C4-2B (cell line): ENCODE measurements at regions not wholly inside any gene's neighbourhood (a gene's known extent, or its start where the extent isn't known, plus 50 kb on each side); places are given as distances from the start of the nearest gene placed in this dataset.
"Not testable (repeated sequence)": the region's sequence is repeated elsewhere in the genome, so short reads cannot be mapped to it uniquely, and the experiment has no call there.

ENCODE experiments used
- ZFX ChIP-seq: fragments of 450-650 bp; IDR thresholded peaks from 2 replicates; pipeline ENCODE4 v1.6.1; 2017
- TF ChIP-seq, protein P1 (sequence below): fragments of 450-650 bp; conservative IDR thresholded peaks from 2 replicates; pipeline ENCODE4 v1.5.1; 2017; ENCODE audit warnings: mild to moderate bottlenecking

DNA sequence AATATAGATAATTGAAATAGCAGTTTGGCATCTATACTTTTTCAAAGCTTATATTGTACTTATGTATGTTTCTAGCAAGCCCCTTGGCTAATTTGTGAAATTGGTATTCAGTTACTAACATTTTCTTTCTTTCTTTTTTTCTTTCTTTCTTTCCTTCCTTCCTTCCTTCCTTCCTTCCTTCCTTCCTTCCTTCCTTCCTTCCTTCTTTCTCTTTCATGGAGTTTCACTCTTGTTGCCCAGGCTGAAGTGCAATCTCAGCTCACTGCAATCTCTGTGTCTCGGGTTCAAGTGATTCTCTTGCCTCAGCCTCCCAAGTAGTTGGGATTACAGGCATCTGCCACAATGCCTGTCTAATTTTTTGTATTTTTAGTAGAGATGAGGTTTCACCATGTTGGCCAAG is 215.4 kb downstream of the NNT start:
- TF ChIP-seq, protein P1, sequence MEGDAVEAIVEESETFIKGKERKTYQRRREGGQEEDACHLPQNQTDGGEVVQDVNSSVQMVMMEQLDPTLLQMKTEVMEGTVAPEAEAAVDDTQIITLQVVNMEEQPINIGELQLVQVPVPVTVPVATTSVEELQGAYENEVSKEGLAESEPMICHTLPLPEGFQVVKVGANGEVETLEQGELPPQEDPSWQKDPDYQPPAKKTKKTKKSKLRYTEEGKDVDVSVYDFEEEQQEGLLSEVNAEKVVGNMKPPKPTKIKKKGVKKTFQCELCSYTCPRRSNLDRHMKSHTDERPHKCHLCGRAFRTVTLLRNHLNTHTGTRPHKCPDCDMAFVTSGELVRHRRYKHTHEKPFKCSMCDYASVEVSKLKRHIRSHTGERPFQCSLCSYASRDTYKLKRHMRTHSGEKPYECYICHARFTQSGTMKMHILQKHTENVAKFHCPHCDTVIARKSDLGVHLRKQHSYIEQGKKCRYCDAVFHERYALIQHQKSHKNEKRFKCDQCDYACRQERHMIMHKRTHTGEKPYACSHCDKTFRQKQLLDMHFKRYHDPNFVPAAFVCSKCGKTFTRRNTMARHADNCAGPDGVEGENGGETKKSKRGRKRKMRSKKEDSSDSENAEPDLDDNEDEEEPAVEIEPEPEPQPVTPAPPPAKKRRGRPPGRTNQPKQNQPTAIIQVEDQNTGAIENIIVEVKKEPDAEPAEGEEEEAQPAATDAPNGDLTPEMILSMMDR, result not testable (repeated sequence)
- TF ChIP-seq ZFX, result not testable (repeated sequence)
